Stomach (tissue), 4 donors: ENCODE measurements at regions not wholly inside any gene's neighbourhood (a gene's known extent, or its start where the extent isn't known, plus 50 kb on each side); places are given as distances from the start of the nearest gene placed in this dataset.

Experiments used
- CTCF ChIP-seq, 7 experiments: fragments of 450-650 bp in 4 of 7; fragments of 200-600 bp in 3 of 7; sonication (generic) in 3 of 7; IDR thresholded peaks; one replicate each; pipeline ENCODE4 v1.5.1; 2016 to 2019; ENCODE audit warnings: antibody characterized with exemption in 7 of 7, control low read depth in 2 of 7, mild to moderate bottlenecking in 1 of 7
- POLR2A ChIP-seq, 4 donors: fragments of 450-650 bp; IDR thresholded peaks; one replicate each; pipeline ENCODE4 v1.6.1; 2016; ENCODE audit warnings: antibody characterized with exemption in 4 of 4, control low read depth in 2 of 4, mild to moderate bottlenecking in 1 of 4, moderate library complexity in 1 of 4
- POLR2AphosphoS5 ChIP-seq, 3 donors: sonication (generic); formaldehyde crosslinking; IDR thresholded peaks; one replicate each; pipeline ENCODE4 v1.6.1; 2016; ENCODE audit warnings: antibody characterized with exemption in 3 of 3

GRCh38 chr4:138702190-138702824, 313.3 kb upstream of the NOCT start:
- no peak for TF ChIP-seq CTCF (IDR thresholded peaks at IDR 0.05)
- TF ChIP-seq POLR2AphosphoS5 (IDR thresholded peaks at IDR 0.05), result no peak
- no peak for TF ChIP-seq POLR2A (IDR thresholded peaks at IDR 0.05)
